ENCODE measurements at regions not wholly inside any gene's neighbourhood (a gene's known extent, or its start where the extent isn't known, plus 50 kb on each side); places are given as distances from the start of the nearest gene placed in this dataset.

DNA sequence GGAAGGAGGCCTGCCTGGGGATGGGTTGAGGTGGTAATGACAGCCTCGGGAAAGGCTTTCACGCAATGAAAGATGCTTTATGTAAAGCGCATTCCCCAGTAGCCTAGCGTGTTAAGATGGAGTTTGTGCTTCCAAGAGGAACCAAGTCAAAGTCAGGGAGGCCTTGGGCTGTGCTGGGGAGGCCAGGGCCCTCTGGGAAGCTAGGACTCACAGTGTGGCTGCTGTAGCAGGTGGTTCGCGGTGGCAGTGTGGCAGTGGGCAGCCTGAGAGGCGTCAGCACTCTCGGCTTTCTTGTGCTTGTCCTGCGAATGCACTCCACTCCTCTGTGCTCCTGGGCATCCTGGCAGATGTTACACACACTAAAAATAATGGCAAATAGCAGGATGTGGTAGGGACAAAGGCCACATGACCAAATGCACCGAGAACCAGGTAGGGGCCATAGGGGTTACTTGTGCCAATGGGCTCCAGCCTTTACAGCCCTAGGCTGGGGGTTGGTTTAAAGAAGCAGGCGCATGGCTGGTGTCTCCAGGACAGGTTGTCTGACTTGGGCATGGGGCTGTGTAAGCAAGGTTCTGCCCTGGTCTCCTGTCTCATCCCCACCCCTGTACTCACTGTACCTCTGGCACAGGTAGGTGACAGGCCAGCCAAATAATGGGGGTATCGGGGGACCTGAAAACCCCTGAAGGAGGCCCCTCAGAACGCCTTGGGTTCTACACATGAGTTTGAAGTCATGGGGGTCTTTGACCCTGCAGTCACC, 154.4 kb upstream of the TWIST2 start:
- TF ChIP-seq EZH2 (IDR thresholded peaks at IDR 0.05; ENCODE audit: insufficient read depth, poor library complexity, severe bottlenecking) (no peak), EZH2phosphoT487 (IDR thresholded peaks at IDR 0.05; ENCODE audit: insufficient read depth, low read depth) (no peak)

Measured in GM23248 (cell line).